GM12864 (cell line): ENCODE measurements at regions not wholly inside any gene's neighbourhood (a gene's known extent, or its start where the extent isn't known, plus 50 kb on each side); places are given as distances from the start of the nearest gene placed in this dataset.

Source experiments
- DNase-seq: peaks from one replicate; pipeline ENCODE4 v3.0.0-alpha.2; 2011; ENCODE audit warnings: low read depth
- H3K4me3 ChIP-seq: 2 replicates; pipeline ENCODE4 v1.5.1; 2011; ENCODE audit warnings: mild to moderate bottlenecking, low read depth, low read length, control low read depth
- TF ChIP-seq, protein P1 (sequence below): IDR thresholded peaks from 2 replicates; pipeline ENCODE4 v1.5.1; 2011; ENCODE audit warnings: low read depth, mild to moderate bottlenecking, moderate library complexity, low read length, control low read depth, inconsistent platforms; ENCODE audit errors: missing control alignments

DNA sequence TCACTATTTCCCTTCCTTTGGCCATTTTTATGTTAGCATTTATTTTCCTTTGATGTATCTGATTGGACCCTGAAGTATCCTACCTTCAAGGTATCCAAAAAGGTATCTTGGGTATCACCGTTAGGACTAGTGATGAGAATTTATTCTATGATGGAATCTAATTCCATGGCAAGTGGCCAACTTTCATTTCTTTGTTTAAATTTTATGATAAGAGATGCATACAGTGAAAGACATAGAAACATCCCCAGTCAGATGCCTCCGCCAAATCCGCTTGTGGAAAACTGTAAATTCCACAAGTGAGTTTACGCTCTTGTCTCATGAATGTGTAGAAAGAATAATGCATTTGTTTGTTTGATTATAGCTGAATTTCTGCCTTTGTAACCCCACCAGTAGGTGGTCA is 153.7 kb upstream of the NR2F2 start:
- DNase-seq, result no peak
- TF ChIP-seq, protein P1, sequence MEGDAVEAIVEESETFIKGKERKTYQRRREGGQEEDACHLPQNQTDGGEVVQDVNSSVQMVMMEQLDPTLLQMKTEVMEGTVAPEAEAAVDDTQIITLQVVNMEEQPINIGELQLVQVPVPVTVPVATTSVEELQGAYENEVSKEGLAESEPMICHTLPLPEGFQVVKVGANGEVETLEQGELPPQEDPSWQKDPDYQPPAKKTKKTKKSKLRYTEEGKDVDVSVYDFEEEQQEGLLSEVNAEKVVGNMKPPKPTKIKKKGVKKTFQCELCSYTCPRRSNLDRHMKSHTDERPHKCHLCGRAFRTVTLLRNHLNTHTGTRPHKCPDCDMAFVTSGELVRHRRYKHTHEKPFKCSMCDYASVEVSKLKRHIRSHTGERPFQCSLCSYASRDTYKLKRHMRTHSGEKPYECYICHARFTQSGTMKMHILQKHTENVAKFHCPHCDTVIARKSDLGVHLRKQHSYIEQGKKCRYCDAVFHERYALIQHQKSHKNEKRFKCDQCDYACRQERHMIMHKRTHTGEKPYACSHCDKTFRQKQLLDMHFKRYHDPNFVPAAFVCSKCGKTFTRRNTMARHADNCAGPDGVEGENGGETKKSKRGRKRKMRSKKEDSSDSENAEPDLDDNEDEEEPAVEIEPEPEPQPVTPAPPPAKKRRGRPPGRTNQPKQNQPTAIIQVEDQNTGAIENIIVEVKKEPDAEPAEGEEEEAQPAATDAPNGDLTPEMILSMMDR, result no peak
- H3K4me3 ChIP-seq, result no peak overlapping the region

DNA sequence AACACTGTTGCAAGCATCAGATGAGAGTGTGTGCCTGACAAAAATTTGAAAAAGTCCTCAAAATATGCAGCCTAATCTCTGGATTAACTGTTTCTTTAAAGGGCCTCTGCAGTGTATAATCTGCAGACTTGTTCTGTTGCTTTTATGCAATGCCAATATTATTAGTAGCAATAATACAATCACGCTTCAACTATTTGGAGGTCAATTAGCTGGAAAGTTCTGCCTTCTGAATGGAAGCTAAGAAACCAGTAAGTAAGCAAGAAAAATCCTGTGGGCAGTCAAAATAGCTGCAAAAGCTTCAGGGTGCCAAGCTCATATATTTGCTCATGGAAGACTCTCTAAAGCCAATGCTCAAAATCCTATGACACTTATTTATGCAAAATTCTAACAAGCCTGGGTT is 153.2 kb upstream of the NR2F2 start:
- DNase-seq, result no peak
- TF ChIP-seq, protein P1, result no peak
- no peak overlapping the region for H3K4me3 ChIP-seq

DNA sequence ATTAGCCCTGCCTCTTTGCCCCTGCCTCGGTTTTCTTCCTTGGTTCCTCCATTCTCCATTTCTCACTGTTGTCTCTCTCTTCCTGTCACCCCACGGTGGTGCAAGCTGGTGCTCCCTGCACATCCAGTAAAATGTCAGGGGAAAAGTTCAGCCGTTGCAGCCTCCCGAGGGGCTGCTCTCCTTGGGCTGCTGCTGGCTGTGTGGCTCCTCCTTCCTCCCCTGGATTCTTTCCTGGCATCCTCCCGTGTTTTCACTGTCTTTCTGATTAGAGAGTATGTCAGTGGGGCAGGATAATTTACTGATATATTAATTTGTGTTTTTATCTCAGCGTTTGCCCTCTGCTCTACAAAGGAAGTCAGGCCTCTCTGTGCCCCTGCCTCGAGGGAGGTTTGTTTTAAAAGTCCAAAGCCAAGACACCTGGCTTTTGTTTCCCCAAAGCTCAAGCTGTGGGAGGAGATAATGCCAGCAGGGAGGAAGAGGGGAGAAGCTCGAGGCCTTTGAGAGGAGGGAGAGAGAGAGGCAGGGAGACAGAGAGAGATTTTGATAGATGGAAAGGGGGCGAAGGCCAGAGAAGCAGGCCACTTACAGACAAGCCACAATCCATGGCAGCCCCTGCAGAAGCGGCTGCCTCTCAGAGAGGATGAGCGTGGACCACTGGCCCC is 150.3 kb upstream of the NR2F2 start:
- TF ChIP-seq, protein P1, result no peak
- DNase-seq, result no peak
- no peak overlapping the region for H3K4me3 ChIP-seq

DNA sequence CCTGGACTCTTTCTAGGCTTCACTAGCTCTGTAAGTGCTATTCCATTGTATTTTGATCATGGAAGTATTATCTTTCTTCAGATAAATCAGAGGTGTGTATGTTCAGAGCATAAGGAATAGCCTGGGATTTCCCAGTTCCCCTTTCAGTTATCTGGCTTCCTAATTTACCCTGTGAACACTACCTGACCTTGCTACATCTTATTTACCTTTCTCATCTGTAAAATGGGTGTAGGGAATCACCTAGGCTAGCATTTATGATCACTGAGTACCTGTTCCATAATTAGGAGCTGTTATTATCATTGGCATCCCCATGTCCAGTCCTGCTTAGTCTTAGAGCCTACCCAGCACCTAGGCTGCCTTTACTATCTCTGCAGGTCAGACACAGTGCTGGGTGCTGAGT is 149.3 kb upstream of the NR2F2 start:
- DNase-seq, result no peak
- H3K4me3 ChIP-seq, result no peak overlapping the region
- TF ChIP-seq, protein P1, result no peak

DNA sequence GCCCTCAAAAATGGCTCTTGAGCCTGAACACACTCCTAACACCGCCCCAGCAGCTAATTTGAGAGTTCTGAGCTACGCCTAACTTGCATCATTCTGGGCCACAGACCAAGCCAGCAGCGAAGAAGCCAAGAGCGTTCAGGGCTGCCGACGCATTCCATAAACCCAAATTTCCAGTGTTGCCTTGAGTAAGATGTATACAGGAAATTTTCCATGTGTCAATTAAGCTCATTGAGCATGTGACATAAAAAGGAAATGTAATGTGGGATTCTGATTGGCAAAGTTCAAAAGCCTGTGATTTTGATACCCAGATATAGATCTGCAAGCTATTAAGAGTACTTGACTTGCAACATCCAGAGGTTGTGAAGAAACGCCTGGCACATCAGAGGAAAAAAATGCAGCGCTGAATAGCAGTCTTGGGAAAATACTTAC is 148.6 kb upstream of the NR2F2 start:
- TF ChIP-seq, protein P1, result no peak
- no peak overlapping the region for H3K4me3 ChIP-seq
- no peak for DNase-seq

DNA sequence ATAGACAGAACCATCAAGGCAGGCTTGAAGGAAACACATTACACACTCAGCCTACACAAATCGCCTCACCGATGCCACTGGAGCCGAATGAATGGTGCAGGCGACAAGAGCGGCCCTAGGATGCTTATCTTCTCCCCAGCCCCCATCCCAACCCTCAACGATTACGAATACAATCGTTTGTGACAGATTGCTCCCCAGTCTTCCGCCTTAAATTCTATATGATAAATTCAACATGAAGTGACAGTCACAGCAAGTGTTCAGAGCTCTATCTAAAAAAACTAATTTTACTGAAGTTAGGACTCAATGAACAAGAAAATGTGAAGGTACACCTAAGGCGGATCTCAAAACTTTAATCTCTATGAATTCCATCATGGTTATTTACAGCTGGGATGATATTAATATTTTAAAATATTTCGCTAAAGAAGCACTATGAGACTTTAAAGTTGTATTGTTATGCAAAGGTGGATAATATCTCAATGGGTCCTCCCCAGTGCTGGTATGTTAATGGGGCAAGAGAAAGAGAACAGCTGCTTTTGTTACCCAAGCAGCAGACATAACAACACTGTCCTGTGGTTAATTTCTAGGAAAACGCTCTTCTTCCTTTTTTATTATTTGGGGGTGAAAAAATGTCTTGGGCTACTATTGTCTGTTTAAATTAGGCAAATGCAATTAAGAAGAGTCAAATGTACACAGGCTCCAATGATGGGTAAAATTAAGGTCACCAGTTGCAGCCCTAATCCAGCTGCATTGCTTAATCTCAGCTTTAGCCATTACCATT is 147.6 kb upstream of the NR2F2 start:
- TF ChIP-seq, protein P1, result no peak
- no peak for DNase-seq
- H3K4me3 ChIP-seq, result no peak overlapping the region

DNA sequence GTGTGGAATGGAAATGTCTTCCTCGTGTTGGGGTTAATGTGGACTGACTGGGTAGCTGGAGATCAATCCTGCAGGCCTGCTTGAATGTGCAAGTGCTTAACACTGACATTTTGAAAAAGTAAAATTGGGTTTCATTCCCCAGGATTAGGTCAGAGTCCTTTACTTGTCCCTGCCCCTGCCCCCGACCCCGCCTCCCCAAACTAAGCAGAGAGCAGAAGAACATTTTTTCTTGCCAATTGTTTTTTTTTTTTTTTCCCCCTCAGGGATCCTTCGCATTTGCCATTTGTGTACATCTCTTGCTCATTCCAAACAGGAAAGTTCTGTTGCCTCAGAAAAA is 147.0 kb upstream of the NR2F2 start:
- H3K4me3 ChIP-seq, result no peak overlapping the region
- TF ChIP-seq, protein P1, result no peak
- DNase-seq, result no peak
